Hepatocyte (in vitro differentiated cells): ENCODE measurements at regions not wholly inside any gene's neighbourhood (a gene's known extent, or its start where the extent isn't known, plus 50 kb on each side); places are given as distances from the start of the nearest gene placed in this dataset.

ENCODE experiments used
- CTCF ChIP-seq: fragments of 200-600 bp; sonication (generic); IDR thresholded peaks from 2 replicates; pipeline ENCODE4 v1.5.1; 2016; ENCODE audit warnings: antibody characterized with exemption, mild to moderate bottlenecking; ENCODE audit not compliant: poor library complexity
- EZH2 ChIP-seq: fragments of 200-600 bp; sonication (generic); IDR thresholded peaks from 2 replicates; pipeline ENCODE4 v1.6.1; 2016; ENCODE audit warnings: antibody characterized with exemption, mild to moderate bottlenecking, borderline replicate concordance
- EZH2phosphoT487 ChIP-seq: fragments of 200-600 bp; sonication (generic); IDR thresholded peaks from one replicate; pipeline ENCODE4 v1.6.1; 2018; ENCODE audit warnings: antibody characterized with exemption, mild to moderate bottlenecking, low read depth, moderate library complexity; ENCODE audit not compliant: unreplicated experiment, severe bottlenecking

GRCh38 chr2:144963031-144963430, 443.1 kb upstream of the ZEB2 start:
- TF ChIP-seq CTCF (no peak), EZH2phosphoT487 (no peak), EZH2 (no peak)
